Left renal cortex interstitium (tissue), 4 donors: ENCODE measurements at regions not wholly inside any gene's neighbourhood (a gene's known extent, or its start where the extent isn't known, plus 50 kb on each side); places are given as distances from the start of the nearest gene placed in this dataset.
A peak's percentile ranks its signal among the peaks of the same experiment; 100 is the strongest.

ENCODE experiments used
- DNase-seq, 4 donors: peaks; one replicate each; pipeline ENCODE4 v3.0.0-alpha.2; 2013; ENCODE audit warnings: low read depth in 4 of 4, low spot score in 2 of 4, missing footprints in 1 of 4

DNA sequence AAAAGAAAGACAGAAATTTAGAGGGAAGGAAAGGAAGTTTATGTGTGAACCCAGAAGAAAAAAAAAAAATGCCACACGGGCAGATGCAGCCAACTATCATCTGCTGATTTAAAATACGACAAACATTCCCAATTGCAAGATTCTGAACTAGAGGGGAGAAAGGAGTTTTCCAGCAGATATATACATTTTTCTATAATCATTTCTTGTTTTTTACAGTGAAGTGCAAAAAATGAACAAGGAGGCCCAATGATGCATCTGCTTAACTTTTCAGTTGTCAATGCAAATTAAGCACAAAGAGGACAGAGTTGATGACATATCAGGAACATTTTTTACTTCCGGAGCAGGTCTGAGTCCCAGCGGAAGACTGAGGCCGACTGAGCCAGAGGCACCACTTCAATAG, 144.7 kb downstream of the MYCN start:
- no peak for DNase-seq

DNA sequence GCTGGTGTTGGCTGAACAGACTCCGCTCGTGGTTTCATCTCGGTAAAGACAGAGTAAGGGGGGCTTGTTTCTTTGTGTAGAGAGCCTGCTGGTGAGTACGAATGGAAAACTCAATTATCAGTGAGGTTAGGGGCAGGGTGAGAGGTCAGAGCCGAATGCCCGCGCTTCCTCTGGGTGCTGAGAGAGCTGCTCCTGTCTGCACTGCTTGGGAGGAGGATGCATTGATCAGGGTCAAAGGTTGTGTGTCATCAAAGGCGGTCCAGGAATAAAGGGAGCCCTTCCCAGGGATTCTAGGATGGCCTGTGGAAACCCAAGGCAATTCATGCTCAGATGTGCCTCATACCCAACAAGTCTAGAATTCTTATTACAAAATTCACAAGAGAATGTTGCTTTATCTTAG, 143.9 kb downstream of the MYCN start:
- no peak for DNase-seq

DNA sequence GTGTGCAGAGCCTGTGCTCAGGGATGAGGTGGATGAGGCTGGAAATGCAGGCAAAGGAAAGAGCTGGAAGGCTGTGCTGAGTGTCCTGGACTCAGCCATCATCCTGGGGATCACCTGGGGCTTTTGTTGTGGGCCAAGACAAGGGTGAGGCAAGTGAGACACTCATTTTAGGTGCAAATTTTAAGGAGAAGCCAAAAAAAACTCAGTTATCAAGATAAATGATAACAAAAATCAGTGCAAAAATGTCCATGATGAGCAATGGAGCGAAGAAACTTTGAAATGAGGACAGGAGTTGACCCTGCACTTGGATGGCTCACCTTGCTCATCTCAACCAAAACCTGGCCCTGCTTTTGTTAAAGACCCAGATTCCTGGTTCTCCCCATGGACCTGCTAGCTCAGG, 141.9 kb downstream of the MYCN start:
- no peak for DNase-seq

DNA sequence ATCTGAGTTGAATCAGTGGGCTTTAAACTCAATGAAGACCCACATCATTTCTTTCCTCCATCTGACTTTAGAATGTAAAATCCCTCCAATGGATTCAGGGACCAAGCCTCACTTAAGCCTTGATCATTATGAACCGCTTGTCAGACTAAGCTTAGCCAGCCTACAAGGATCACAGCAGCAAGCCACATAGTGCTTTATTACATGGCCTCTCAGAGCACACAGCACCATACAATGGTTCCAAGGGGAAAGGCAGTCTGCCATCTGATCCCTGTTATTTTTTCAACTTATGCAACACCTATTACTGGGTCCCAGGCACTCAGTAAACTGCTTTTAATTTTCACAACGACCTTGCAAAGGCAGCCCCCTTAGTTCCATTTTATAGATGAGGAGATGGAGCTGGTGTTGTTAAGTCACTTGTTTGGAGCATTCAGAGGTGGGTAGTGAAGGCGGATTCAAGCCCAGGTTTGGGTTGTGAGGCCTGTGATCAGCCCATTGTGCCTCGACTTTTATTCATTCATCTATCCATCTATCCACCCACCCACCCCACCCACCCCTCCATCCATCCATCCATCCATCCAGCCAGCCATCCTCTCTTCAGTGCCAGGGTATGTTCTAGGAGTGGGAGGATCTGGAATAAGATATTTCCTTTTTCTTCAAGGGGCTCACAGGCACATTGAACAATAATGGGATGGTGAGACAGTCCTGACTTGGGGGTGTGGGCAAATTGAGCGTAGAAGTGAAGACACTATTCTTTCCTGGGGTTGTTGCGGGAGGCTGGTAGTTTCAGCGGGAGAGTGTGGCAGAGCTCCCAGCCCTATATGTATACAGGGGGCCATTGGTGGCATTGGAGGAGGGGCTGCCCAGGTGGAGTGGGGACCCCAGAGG, 141.2 kb downstream of the MYCN start:
- no peak for DNase-seq

DNA sequence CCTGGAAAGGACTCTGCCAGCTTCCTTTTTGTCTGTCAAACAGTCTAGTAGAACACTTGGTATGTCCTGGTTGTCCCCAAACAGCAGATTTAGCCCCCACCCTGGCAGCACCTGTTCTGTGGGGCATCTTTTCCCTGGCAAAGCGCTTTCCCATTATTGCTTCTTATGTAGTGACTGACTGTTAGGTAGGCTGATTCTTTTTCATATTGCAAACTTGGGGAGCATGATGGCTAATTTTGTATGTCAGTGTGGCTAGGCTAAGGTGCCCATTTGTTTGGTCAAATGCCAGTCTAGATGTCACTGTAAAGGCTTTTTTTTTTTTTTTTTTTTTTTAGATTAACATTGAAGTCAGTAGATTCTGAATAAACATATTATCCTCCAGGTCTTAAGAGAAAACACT, 140.2 kb downstream of the MYCN start:
- no peak for DNase-seq

DNA sequence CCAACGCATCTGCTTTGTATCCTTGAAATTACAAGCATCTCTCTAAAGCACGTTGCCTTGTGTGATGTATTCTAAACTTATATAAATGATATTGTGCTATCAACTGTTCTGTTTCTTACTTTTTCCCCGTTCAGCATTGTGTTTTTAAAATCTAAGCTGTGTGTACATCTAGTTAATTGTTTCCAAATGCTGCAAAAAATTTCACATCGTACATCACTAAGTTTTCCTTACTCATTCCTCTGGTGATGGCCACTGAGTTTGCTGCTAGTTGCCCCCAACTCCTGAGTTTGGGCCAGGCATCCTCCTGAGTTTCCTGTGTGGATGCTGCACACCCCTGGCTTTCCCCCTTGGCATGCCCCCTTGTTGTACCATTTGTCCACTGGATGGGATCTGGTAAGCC, 139.7 kb downstream of the MYCN start:
- no peak for DNase-seq

DNA sequence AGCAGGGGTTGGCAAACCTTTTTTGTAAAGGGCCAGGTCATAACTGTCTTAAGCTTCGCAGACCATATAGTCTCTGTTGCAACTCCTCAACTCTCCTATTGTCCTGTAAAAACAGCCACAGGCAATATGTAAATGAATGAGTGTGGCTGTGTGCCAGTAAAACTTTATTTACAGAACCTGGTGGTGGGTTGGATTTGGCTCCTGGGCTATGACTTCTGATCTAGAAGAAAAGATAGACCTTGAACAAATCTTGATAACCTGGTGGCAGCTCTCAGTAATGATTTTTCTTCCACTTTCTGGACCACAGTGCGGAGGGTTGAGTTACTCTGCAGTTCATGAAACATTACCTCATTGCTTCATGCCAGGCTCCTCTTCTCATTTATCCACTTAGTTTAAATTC, 139.3 kb downstream of the MYCN start:
- DNase-seq = no peak

DNA sequence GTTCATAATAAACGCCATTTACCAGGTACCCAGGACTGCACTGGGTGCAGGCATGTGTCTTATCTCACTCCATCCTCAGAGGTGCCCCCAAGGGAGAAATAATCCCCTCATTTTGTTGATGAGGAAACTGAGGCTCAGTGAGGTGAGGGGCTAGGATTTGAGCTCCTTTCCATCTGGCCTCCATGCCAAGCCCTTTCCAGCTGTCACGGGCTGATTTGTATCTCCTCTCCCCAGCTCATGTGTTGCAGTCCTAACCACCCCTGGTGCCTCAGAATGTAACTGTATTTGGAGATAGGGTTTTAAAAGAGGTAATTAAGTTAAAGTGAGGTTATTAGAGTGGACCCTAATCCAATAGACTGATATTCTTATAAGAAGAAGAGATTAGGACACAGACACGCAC, 137.3 kb downstream of the MYCN start:
- no peak for DNase-seq

DNA sequence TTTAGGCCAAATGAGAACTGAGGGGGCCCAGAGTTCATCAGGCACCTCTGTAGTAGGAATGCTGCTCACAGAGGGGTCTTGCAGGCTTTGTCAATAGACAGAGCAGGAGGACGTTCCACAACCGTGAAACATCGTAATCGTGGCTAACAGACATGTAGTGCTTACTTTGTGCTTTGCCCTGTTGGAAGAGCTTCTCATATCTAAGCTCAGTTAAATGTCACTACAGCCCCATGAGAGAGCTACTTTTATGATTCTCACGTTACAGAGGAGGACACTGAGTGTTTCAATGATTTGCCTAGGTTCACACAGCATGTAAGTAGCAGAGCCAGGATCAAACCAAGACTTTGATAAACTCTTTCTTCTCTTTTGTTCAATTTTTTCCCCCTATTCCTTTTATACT, 136.6 kb downstream of the MYCN start:
- no peak for DNase-seq

DNA sequence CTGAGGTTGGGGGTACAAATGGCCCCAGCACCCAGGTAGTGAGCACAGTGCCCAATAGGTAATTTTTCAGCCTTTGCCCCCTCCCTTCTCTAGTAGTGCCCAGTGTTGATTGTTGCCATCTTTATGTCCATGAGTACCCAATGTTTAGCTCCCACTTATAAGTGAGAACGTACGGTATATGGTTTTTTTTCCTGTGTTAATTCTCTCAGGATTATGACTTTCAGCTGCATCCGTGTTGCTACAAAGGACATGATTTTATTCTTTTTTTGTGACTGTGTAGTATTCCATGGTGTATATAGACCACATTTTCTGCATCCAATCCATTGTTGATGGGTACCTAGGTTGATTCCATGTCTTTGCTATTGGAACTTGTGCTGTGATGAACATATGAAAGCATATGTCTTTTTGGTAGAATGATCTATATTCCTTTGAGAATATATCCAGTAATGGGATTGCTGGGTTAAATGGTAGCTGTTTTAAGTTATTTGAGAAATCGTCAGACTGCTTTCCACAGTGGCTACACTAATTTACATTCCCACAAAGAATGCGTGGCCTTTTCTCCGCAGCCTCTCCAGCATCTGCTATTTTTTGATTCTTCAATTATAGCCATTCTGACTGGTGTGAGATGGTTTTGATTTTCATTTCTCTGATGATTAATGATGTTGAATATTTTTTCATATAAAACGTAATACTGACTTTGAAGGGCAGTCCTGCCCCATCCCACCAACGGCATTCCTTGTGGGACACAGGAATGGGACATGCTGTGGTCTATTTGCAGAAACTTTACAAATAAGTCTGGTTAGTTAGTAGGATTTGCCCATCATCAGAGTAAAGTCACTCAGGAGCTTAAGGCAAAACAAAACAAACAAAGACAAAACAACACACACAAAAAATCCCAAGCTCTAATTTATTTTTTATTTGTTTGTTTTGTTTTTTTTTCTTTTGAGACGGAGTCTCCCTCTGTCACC, 135.0 kb downstream of the MYCN start:
- DNase-seq = no peak

DNA sequence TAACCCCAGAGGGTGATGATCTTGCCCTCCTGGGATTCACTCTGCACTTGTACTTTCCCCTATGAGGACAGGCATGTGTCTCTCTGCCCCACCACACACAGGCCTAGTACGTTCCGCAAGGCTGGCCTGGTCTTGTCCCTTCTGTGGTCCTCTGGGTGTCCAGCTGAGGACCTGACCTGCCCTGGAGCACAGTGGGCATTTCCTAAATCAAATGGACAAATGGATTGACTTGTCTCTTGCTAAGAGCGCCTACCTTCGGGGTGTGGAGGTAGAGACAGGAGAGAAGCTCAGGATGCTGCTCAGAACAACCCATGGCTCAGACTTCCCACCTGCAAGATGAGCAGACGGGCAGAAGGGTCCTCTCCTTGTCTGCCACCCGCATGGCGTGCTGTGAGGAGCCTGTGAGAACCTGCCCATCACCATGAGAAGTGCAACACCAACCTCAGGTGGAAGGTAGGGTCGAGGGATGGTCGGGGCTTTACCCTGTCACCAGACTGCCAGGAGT, 133.6 kb downstream of the MYCN start:
- DNase-seq = no peak

DNA sequence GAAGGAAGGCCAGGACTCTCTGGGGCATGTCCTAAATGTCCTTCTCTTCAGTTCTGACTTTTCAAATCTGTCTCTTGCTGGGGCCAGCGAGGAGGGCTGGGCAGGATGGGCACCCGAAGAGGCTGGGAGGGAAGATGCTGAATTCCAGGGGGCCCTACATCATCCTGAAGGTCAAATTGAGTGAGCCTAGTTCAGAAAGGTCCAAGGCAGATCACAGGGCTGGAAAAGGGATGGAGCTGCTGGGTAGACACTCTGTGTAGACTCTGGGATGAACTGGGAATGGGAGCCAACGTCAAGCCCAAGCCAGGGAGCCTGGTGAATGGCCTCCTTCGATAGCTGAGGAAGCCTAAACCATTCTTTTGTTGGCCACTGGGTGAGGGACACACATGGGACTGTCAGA, 133.1 kb downstream of the MYCN start:
- no peak for DNase-seq

DNA sequence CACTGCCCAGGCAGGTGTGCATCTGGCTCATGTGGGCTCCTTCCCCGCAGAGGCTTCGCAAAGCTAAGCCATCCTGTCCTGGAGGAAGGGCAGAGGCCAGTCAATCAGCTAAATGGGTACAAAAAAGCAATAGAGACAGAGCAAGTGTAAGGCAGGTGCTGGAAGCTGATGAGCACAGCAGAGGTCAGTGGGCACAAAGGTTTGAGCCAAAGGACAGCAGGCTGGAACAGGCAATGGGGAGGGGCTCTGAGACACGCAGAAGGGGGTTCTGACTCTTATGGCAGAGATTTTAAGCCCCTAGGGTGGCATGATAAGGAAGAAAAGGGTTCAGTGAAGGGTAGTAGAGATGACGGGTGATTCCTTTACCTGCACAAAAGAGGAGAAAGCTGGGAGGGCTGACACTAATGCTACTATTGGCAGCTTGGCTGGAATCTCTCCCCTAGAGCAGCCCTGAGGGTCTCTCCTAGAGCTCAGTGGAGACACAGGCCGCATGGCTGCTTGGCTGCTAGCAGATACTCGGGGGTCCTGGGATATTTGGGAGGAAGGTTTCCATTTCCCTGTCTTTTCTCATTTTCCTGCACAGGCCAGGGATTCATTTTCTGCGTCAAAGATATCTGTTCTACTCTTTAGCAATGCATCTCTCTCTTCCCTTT, 132.4 kb downstream of the MYCN start:
- no peak for DNase-seq

DNA sequence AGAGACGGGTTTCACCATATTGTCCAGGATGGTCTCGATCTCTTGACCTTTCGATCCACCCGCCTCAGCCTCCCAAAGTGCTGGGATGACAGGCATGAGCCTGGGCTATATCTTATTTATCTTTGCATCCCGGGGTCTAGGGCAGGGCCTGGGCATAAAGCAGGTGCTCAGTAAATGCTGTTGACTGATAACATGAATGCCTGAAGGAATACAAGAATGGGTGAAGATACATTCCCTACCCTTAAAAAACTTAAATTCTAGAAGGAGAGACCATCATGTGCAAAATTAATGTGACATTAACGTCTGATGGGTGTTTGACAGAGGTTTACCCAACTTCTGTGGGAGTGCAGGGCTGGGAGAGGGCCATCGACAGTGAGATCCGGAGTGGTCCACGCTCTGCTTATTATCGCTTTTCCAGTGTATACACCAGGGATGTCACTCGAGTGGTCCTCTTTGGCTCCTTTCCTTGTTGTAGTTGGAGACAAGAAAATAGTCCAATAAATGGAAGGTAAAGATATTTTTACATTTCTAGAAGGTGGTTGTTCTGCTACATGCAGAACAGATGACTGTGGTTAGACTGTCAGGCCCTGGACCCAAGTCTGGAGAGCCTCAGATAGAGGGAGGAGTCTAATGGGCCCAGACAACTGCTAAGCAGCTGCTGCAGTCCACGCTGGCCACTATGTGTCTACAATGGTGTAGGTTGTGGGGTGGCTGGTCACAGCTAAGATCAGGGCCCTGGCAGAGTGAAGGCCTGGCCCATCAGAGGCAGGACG, 131.7 kb downstream of the MYCN start:
- no peak for DNase-seq

DNA sequence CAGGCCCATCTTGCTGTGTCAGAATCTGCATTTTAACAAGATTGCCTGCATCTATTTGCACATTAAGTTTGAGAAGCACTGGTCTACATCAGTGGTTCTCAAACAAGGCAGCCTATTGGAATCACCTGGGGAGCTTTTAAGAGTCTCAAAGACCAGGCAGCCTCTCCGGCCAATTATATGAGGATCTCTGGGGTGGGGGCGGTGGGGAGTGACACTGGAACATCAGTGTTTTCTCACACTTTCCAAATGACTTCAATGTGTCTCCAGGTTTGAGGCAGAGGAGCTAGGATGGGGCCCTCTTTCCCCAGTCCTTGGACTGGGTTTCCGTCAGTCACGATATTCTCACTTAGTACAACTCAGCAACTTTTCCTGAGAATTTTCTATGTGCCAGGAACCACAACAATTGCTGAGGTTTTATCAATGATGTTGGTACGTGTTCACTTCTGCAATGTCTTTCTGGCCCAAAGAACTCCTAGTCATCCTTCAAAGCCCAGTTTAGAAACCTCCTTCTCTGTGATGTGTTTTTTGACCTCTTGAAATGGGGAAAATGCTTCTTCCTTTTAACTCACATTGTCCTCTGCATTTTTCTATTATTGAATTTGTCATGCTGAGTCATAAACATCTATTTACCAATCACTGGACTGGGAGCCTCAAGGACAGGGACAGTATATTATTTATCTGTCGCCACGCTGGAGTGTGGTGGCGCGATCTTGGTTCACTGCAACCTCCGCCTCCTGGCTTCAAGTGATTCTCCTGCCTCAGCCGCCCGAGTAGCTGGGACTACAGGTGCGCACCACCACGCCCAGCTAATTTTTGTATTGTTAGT, 130.9 kb downstream of the MYCN start:
- DNase-seq = no peak

DNA sequence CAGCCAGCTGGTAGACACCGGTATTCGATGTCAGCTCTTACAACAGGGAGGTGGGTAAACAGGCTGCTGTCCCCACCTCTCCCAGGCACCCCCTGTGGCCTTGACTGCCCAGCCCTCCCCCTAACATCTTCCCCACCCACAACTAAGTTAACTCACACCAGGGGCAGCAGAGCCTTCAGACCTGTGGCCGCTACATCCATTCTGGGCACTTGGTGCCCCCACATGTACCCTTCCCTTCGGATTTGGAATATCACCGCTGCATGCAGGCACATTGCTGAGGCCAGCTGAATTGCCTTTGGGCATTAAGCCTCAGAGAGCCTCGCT, 130.3 kb downstream of the MYCN start:
- no peak for DNase-seq

DNA sequence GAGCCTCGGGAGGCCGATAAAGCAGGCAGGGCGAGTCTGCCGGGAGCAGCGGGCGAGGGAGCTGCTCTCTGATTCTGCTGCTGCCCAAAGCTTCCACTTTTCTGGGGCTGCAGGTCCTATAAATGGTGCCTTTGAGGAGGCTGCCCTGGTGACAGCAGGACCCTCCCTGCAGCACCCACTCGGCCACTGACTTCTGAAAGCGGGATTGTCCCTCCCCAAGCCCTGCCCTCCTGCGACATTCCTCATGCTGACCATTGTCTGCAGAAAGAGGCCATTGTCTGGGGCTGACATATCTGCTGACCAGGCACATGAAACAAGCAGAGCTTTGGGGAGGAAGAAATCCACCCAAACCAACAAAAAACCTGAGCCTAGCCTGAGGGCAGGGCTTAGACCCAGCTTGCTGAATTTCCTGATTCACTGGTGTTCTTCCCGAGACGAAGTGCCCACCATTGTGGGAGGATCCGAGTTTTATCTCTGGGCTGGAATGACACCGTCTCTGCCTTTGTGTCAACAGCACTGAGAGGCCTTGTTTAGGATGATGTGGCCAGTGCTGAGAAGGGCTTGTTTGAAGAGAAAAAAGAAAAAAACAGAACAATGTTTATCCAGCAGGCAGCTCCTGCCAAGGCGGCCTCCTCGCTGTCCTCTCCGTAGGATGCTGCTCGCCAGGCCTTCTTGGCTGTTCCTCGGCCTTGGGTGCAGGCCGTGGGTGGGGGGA, 129.7 kb downstream of the MYCN start:
- DNase-seq = peak in 1 of 4 donors; percentile 17

DNA sequence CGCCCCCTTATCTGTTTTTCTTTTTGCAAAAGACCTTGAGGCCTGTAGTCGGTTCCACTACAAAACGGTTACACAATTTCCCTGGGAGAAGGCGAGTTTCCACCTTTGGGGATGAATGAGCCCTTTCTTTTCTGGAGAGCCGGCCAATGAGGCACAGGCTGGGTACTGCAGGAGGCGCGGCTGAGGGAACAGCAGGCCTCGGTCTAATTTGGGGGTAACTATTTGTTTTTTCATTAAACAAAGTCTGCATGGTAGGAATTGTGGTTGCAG, 129.2 kb downstream of the MYCN start:
- DNase-seq = no peak

DNA sequence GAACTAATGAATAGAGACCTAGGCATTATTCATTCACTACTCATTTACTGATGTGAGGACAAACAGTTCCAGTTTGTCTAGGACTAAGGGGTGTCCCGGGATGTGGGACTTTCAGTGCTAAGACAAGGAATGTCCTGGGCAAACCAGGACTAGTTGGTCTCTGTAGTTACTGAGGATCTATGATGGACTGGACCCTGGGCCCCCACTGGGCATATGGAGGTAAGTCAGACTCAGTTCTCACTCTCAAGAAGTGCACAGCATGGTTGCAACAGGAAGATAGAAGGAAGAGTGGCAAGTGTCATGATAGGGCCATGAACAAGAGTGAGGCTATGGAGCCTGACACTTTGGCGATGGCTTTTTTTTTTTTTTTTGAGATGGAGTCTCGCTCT, 128.2 kb downstream of the MYCN start:
- DNase-seq = no peak
